MM.1S (cell line): ENCODE measurements at regions not wholly inside any gene's neighbourhood (a gene's known extent, or its start where the extent isn't known, plus 50 kb on each side); places are given as distances from the start of the nearest gene placed in this dataset.

Source experiments
- DNase-seq: peaks from one replicate; pipeline ENCODE4 v3.0.0-alpha.2; 2015
- H2AFZ ChIP-seq: fragments of 300-600 bp; sonication (generic); 2 replicates; pipeline ENCODE4 v1.6.0; 2016; ENCODE audit warnings: antibody characterized with exemption, low read length
- H3F3A ChIP-seq: fragments of 300-600 bp; sonication (generic); 2 replicates; pipeline ENCODE4 v1.6.1; 2016; ENCODE audit warnings: mild to moderate bottlenecking, antibody characterized with exemption, low read length, moderate library complexity, mixed read lengths; ENCODE audit not compliant: insufficient read depth
- H3K27ac ChIP-seq: fragments of 300-600 bp; sonication (generic); 2 replicates; pipeline ENCODE4 v1.5.1; 2016; ENCODE audit warnings: mild to moderate bottlenecking, low read length
- H3K27me3 ChIP-seq: fragments of 300-600 bp; sonication (generic); replicated peaks from 2 replicates; pipeline ENCODE4 v1.6.0; 2016; ENCODE audit warnings: low read length; ENCODE audit not compliant: insufficient read depth
- H3K36me3 ChIP-seq: fragments of 300-600 bp; sonication (generic); replicated peaks from 2 replicates; pipeline ENCODE4 v1.6.1; 2016; ENCODE audit warnings: mild to moderate bottlenecking, low read length, mixed read lengths; ENCODE audit not compliant: insufficient read depth
- H3K4me1 ChIP-seq: fragments of 300-600 bp; sonication (generic); 2 replicates; pipeline ENCODE4 v1.6.1; 2016; ENCODE audit warnings: low read length, mixed read lengths
- H3K4me2 ChIP-seq: fragments of 300-600 bp; sonication (generic); 2 replicates; pipeline ENCODE4 v1.6.0; 2016; ENCODE audit warnings: low read depth, low read length
- H3K4me3 ChIP-seq: fragments of 300-600 bp; sonication (generic); 2 replicates; pipeline ENCODE4 v1.5.1; 2016; ENCODE audit warnings: low read length, mixed read lengths
- H3K79me2 ChIP-seq: fragments of 300-600 bp; sonication (generic); 2 replicates; pipeline ENCODE4 v1.6.1; 2016; ENCODE audit warnings: mixed run types, low read length, mixed read lengths
- H3K9ac ChIP-seq: fragments of 300-600 bp; sonication (generic); 2 replicates; pipeline ENCODE4 v1.6.1; 2016; ENCODE audit warnings: low read length, mixed read lengths
- H3K9me2 ChIP-seq: fragments of 300-600 bp; sonication (generic); replicated peaks from 2 replicates; pipeline ENCODE4 v1.6.1; 2016; ENCODE audit warnings: mild to moderate bottlenecking, low read length, mixed read lengths; ENCODE audit not compliant: insufficient read depth
- H3K9me3 ChIP-seq: fragments of 300-600 bp; sonication (generic); replicated peaks from 2 replicates; pipeline ENCODE4 v1.6.1; 2016; ENCODE audit warnings: mild to moderate bottlenecking, low read length, mixed read lengths; ENCODE audit not compliant: insufficient read depth
- H4K20me1 ChIP-seq: fragments of 300-600 bp; sonication (generic); 2 replicates; pipeline ENCODE4 v1.6.1; 2016; ENCODE audit warnings: mild to moderate bottlenecking, low read length, moderate library complexity, mixed read lengths; ENCODE audit not compliant: insufficient read depth
- EZH2 ChIP-seq: fragments of 300-600 bp; sonication (generic); optimal IDR thresholded peaks from 2 replicates; pipeline ENCODE3; 2017; ENCODE audit warnings: low read depth, mild to moderate bottlenecking, antibody characterized with exemption, low read length, mixed read lengths
- EZH2phosphoT487 ChIP-seq: fragments of 300-600 bp; sonication (generic); IDR thresholded peaks from 2 replicates; pipeline ENCODE4 v1.6.1; 2018; ENCODE audit warnings: antibody characterized with exemption, low read length
- TF ChIP-seq, protein P1 (sequence below): fragments of 300-600 bp; sonication (generic); IDR thresholded peaks from 2 replicates; pipeline ENCODE4 v1.5.1; 2016; ENCODE audit warnings: antibody characterized with exemption, low read length, mixed read lengths

DNA sequence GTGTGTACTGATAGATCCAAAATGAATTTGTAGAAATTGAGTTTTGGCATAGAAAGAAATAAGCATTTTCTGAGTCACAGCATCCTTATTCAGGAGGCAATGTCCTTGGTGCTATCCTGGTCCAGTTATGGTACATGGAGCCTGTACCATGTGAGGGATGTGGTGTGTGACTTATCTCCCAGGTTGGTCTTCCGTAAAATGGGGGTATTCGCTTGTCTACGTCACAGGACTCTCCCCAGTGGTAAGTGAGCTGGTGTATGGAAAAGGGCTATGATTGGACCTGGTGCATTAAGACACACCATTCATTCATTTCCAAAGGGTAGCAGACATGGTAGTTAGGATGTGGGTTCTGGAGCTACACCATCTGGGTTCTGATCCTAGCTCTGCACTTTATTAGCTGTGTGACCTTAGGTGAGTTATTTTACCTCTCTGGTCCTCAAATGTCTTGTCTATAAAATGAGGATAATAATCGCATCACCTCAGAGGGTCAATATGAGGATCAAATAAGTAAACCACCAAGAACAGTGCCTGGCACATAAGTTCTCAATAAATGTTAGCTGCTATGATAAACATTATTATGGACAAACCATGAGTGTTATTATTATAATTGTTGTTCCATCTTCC lies 119.2 kb downstream of the MYCN start:
- no peak overlapping the region for H2AFZ ChIP-seq
- no peaks in the 10 kb centered on the region for H3K27me3 ChIP-seq
- peaks cover 25% of the 10 kb centered on the region for H3K4me1 ChIP-seq
- no peak overlapping the region for H3K4me3 ChIP-seq
- H3K4me2 ChIP-seq = no peak overlapping the region
- H3K9ac ChIP-seq = no peak overlapping the region
- H3K9me2 ChIP-seq = no peaks in the 10 kb centered on the region
- TF ChIP-seq EZH2phosphoT487 = no peak
- TF ChIP-seq, protein P1, sequence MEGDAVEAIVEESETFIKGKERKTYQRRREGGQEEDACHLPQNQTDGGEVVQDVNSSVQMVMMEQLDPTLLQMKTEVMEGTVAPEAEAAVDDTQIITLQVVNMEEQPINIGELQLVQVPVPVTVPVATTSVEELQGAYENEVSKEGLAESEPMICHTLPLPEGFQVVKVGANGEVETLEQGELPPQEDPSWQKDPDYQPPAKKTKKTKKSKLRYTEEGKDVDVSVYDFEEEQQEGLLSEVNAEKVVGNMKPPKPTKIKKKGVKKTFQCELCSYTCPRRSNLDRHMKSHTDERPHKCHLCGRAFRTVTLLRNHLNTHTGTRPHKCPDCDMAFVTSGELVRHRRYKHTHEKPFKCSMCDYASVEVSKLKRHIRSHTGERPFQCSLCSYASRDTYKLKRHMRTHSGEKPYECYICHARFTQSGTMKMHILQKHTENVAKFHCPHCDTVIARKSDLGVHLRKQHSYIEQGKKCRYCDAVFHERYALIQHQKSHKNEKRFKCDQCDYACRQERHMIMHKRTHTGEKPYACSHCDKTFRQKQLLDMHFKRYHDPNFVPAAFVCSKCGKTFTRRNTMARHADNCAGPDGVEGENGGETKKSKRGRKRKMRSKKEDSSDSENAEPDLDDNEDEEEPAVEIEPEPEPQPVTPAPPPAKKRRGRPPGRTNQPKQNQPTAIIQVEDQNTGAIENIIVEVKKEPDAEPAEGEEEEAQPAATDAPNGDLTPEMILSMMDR = no peak
- no peak for TF ChIP-seq EZH2
- H3F3A ChIP-seq = peaks cover 18% of the 10 kb centered on the region
- H3K36me3 ChIP-seq = no peaks in the 10 kb centered on the region
- H4K20me1 ChIP-seq = no peaks in the 10 kb centered on the region
- no peak for DNase-seq
- H3K27ac ChIP-seq = no peak overlapping the region
- no peaks in the 10 kb centered on the region for H3K79me2 ChIP-seq
- no peaks in the 10 kb centered on the region for H3K9me3 ChIP-seq

DNA sequence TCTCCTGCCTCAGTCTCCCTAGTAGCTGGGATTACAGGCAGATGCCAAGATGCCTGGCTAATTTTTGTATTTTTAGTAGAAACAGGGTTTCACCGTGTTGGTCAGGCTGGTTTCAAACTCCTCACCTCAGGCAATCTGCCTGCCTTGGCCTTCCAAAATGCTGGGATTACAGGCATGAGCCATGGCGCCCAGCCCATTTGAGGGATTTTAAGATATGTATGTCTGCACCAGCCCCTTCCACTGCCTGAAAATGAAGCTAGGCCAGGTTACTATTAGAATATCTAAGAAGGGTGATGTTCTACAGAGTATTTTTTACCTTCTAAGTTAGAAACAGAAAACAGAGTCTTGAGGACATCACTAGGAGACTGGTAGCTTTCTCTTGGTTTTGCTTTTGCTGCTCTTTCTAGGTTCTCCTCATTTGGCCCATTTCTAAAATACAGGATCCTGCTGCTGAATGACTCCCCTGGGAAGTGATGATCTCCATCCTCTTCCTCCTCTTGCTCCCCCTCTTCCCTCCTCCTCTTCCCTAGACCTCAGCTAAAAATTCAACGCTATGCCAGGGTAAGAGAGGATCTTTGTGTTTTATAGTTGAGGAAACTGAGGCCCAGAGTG lies 118.5 kb downstream of the MYCN start:
- TF ChIP-seq EZH2 (no peak), EZH2phosphoT487 (no peak)
- TF ChIP-seq, protein P1 = no peak
- H3K36me3 ChIP-seq = no peaks in the 10 kb centered on the region
- H4K20me1 ChIP-seq = no peaks in the 10 kb centered on the region
- no peak overlapping the region; the same call in 1 of the 2 replicates for H3K27ac ChIP-seq
- H3K27me3 ChIP-seq = no peaks in the 10 kb centered on the region
- H3K9me3 ChIP-seq = no peaks in the 10 kb centered on the region
- no peaks in the 10 kb centered on the region for H3K79me2 ChIP-seq
- peaks cover 25% of the 10 kb centered on the region for H3K4me1 ChIP-seq
- H3K9me2 ChIP-seq = no peaks in the 10 kb centered on the region
- H3K4me2 ChIP-seq = no peak overlapping the region
- H3K9ac ChIP-seq = no peak overlapping the region
- no peak overlapping the region for H2AFZ ChIP-seq
- DNase-seq = no peak
- no peak overlapping the region for H3K4me3 ChIP-seq
- H3F3A ChIP-seq = peaks cover 18% of the 10 kb centered on the region

DNA sequence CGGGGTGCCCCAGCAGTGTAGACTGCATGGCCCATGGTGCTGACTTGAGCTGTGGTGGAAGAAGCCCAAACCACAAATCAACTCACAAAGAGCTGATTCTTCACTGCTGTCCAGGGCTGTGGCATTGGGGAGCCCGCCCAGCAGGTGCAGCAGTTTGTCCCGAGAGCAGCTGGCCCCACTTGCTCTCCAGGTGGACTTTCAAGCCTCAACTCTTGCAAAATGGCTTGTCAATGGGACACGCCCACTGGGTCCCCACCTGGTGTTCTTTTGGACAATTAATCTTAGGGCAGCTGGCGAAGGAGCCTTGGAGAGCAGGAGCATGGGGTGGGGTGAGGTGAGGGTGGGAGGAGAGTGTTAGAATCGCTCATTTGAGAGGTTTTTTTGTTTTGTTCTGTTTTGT lies 117.9 kb downstream of the MYCN start:
- H3K9me2 ChIP-seq = no peaks in the 10 kb centered on the region
- H3K4me1 ChIP-seq = peaks cover 25% of the 10 kb centered on the region
- H3F3A ChIP-seq = peaks cover 18% of the 10 kb centered on the region
- no peaks in the 10 kb centered on the region for H3K27me3 ChIP-seq
- no peak for TF ChIP-seq EZH2
- no peak for TF ChIP-seq EZH2phosphoT487
- TF ChIP-seq, protein P1 = no peak
- H3K27ac ChIP-seq = peak overlapping the region; percentile 23; the same call in 1 of the 2 replicates
- no peak overlapping the region for H3K4me2 ChIP-seq
- H2AFZ ChIP-seq = no peak overlapping the region
- H3K79me2 ChIP-seq = no peaks in the 10 kb centered on the region
- peak; percentile 68 for DNase-seq
- no peak overlapping the region for H3K4me3 ChIP-seq
- H3K9ac ChIP-seq = no peak overlapping the region
- H4K20me1 ChIP-seq = no peaks in the 10 kb centered on the region
- no peaks in the 10 kb centered on the region for H3K9me3 ChIP-seq
- H3K36me3 ChIP-seq = no peaks in the 10 kb centered on the region
